K562 (cell line): ENCODE measurements at regions not wholly inside any gene's neighbourhood (a gene's known extent, or its start where the extent isn't known, plus 50 kb on each side); places are given as distances from the start of the nearest gene placed in this dataset.

Source experiments
- ATAC-seq: fragments of 200-7000 bp; cut with Tn5 transposase; 3 replicates; pipeline ENCODE4 v1.9.1; 2020; ENCODE audit warnings: moderate library complexity
- BruUV-seq: library from RNA; stranded (reverse); fragments of 400-500 nt; replicated peaks from 2 replicates; lab custom pipeline; 2021; lab: Mats Ljungman, UMichigan
- CTCF ChIA-PET: fragments of 300-600 bp; formaldehyde crosslinking; extraction: SDS; loops from one replicate; lab custom pipeline; 2021; ENCODE audit warnings: low intra/inter-chr PET ratio; lab: Yijun Ruan, JAX
- POLR2A ChIA-PET: fragments of 300-600, 350-650 bp; sonication (Branson Sonifier 250); formaldehyde crosslinking; extraction: SDS; loops from one replicate; lab custom pipeline; 2021; ENCODE audit warnings: antibody characterized with exemption, inconsistent platforms; lab: Yijun Ruan, JAX
- DNase-seq, 4 experiments: peaks; one replicate each; pipeline versions ENCODE4 v3.0.0 to v3.0.0-alpha.2; 2011 to 2018; ENCODE audit warnings: low spot score in 3 of 4, mixed read lengths in 3 of 4; ENCODE audit errors: extremely low read depth in 1 of 4
- FAIRE-seq: peaks from 2 replicates; lab custom pipeline; 2011; peaks lifted over from hg19 to GRCh38; lab: Jason Lieb, UNC
- H2AFZ ChIP-seq: 2 replicates; pipeline ENCODE4 v1.6.0; 2011; ENCODE audit warnings: low read depth, low read length, control low read depth, inconsistent platforms
- H3K27ac ChIP-seq: fragments of 200-600 bp; 3 replicates; pipeline ENCODE4 v1.8.0; 2011; ENCODE audit warnings: low read depth, mild to moderate bottlenecking, control low read depth, inconsistent platforms, low read length, moderate library complexity, mixed read lengths; ENCODE audit errors: extremely low read depth
- H3K27me3 ChIP-seq, 2 experiments: fragments of 300-600 bp in 1 of 2; 2 replicates in 1 of 2; 3 replicates in 1 of 2; pipeline versions ENCODE4 v1.6.0 to v1.8.0; 2011; ENCODE audit warnings: inconsistent platforms in 2 of 2, low read length in 2 of 2, mild to moderate bottlenecking in 1 of 2, mixed read lengths in 1 of 2, moderate library complexity in 1 of 2; ENCODE audit not compliant: control insufficient read depth in 2 of 2, insufficient read depth in 2 of 2
- H3K36me3 ChIP-seq: fragments of 300-600 bp; 3 replicates; pipeline ENCODE4 v1.8.0; 2011; ENCODE audit warnings: mild to moderate bottlenecking, low read length, inconsistent platforms; ENCODE audit not compliant: control insufficient read depth, insufficient read depth
- H3K4me1 ChIP-seq, 2 experiments: fragments of 200-600 bp in 1 of 2; replicated peaks in 1 of 2; 2 replicates in 1 of 2; 3 replicates in 1 of 2; pipeline versions ENCODE4 v1.5.1 to v1.8.0; 2011; ENCODE audit warnings: inconsistent platforms in 2 of 2, low read length in 2 of 2, mild to moderate bottlenecking in 1 of 2, mixed read lengths in 1 of 2, moderate library complexity in 1 of 2; ENCODE audit not compliant: control insufficient read depth in 2 of 2, insufficient read depth in 2 of 2
- H3K4me2 ChIP-seq: 2 replicates; pipeline ENCODE4 v1.6.1; 2011; ENCODE audit warnings: low read length, control low read depth, inconsistent platforms, mixed read lengths; ENCODE audit not compliant: insufficient read depth
- H3K4me3 ChIP-seq: fragments of 200-600 bp; sonication (generic), shearing (Covaris generic); 2 replicates; pipeline ENCODE4 v1.5.1; 2016; ENCODE audit warnings: control low read depth, inconsistent platforms
- H3K79me2 ChIP-seq: fragments of 200-600 bp; 3 replicates; pipeline ENCODE4 v1.8.0; 2011; ENCODE audit warnings: low read length, inconsistent platforms; ENCODE audit not compliant: control insufficient read depth, insufficient read depth
- H3K9ac ChIP-seq, 2 experiments: 2 replicates each; pipeline versions ENCODE4 v1.6.0 to v1.6.1; 2011; ENCODE audit warnings: low read depth in 2 of 2, low read length in 2 of 2, control low read depth in 1 of 2, inconsistent platforms in 1 of 2, mild to moderate bottlenecking in 1 of 2, mixed read lengths in 1 of 2; ENCODE audit not compliant: insufficient read depth in 1 of 2
- H3K9me1 ChIP-seq: one replicate; pipeline ENCODE4 v1.6.0; 2011; ENCODE audit warnings: inconsistent platforms, mild to moderate bottlenecking, low read length, moderate library complexity; ENCODE audit not compliant: control insufficient read depth, insufficient read depth
- H3K9me3 ChIP-seq: replicated peaks from 2 replicates; pipeline ENCODE4 v1.5.1; 2011; ENCODE audit warnings: low read depth, low read length, inconsistent platforms; ENCODE audit not compliant: control insufficient read depth, insufficient read depth
- H4K20me1 ChIP-seq: replicated peaks from 2 replicates; pipeline ENCODE4 v1.6.1; 2011; ENCODE audit warnings: low read length, inconsistent platforms, mixed read lengths; ENCODE audit not compliant: control insufficient read depth, insufficient read depth
- STAT6 ChIP-seq: sonication (generic); formaldehyde crosslinking; IDR thresholded peaks from 2 replicates; pipeline ENCODE4 v1.8.1; 2023; ENCODE audit warnings: mild to moderate bottlenecking, missing genetic modification reagents
- UBTF ChIP-seq, 2 experiments: IDR thresholded peaks; 2 replicates each; pipeline ENCODE4 v1.6.1; 2012; ENCODE audit warnings: improper control_type of control experiment in 2 of 2, low read depth in 2 of 2, low read length in 2 of 2, borderline replicate concordance in 1 of 2
- ZNF165 ChIP-seq: fragments of 250-450 bp; sonication (Bioruptor Pico); IDR thresholded peaks from 2 replicates; pipeline ENCODE4 v1.4.0; 2020; ENCODE audit warnings: borderline replicate concordance
- ZNF766 ChIP-seq: fragments of 200-800 bp; sonication (Bioruptor generic); conservative IDR thresholded peaks from 2 replicates; pipeline ENCODE4 v1.6.1; 2016; ENCODE audit warnings: missing genetic modification characterization, missing compliant biosample characterization
- WGBS: fragments of 100-300 bp; shearing (Covaris generic); methylation state at CpG from one replicate; pipeline ENCODE4 v1.1.6; 2016; ENCODE audit warnings: low coverage, mixed read lengths; ENCODE audit not compliant: insufficient coverage; ENCODE audit errors: missing lambda C conversion rate; 5-methylcytosine and 5-hydroxymethylcytosine counted together
- in situ Hi-C: fragments of 300-500 bp; cut with MboI; formaldehyde crosslinking; loops from 4 replicates; pipeline ENCODE4 v1.15.0; 2018; ENCODE audit warnings: inconsistent platforms, mixed read lengths
- intact Hi-C: fragments of 100-400 bp; cut with micrococcal nuclease; formaldehyde crosslinking; loops from 2 replicates; pipeline ENCODE4 v1.14.2; 2022

- in situ Hi-C loops (no loop called here), intact Hi-C loops (no loop called here)
- ATAC-seq, result no peak
- CTCF ChIA-PET, result no interaction called here
- H3K4me3 ChIP-seq, result no peak overlapping the region
- no peaks in the 10 kb centered on the region for H3K9me3 ChIP-seq
- DNase-seq, result no peak
- no peaks in the 10 kb centered on the region for H3K9me1 ChIP-seq
- 1% methylated on average over 9 of the region's 9 CpGs for whole genome bisulfite sequencing
- no peak overlapping the region for H3K27ac ChIP-seq
- POLR2A ChIA-PET, result no interaction called here
- FAIRE-seq, result no peak
- H3K4me1 ChIP-seq, result no peaks in the 10 kb centered on the region
- H2AFZ ChIP-seq, result no peak overlapping the region
- H3K36me3 ChIP-seq, result no peaks in the 10 kb centered on the region
- no peaks in the 10 kb centered on the region for H3K79me2 ChIP-seq
- H3K4me2 ChIP-seq, result no peak overlapping the region
- H3K9ac ChIP-seq, result no peak overlapping the region
- BruUV-seq, result no TSS peak
- peaks cover 0 to 8% of the 10 kb centered on the region in 2 experiments; a peak in 1 of 5 replicates for H3K27me3 ChIP-seq
- H4K20me1 ChIP-seq, result no peaks in the 10 kb centered on the region
- no peak for TF ChIP-seq ZNF165
- no peak for TF ChIP-seq ZNF766 (CRISPR knock-in tag)
- TF ChIP-seq STAT6 (CRISPR knock-in tag), result no peak
- TF ChIP-seq UBTF (IDR thresholded peaks at IDR 0.05; ENCODE audit: borderline replicate concordance in 1 of 2, low read depth in 2 of 2, low read length in 2 of 2), result no peak
Measured at GRCh38 chr3:23645533-23646183, 160.1 kb upstream of the UBE2E1 start.
